B cell (primary cell): ENCODE measurements at regions not wholly inside any gene's neighbourhood (a gene's known extent, or its start where the extent isn't known, plus 50 kb on each side); places are given as distances from the start of the nearest gene placed in this dataset.

ENCODE experiments used
- ATAC-seq: fragments of 200-7000 bp; cut with Tn5 transposase; one replicate; pipeline ENCODE4 v1.10.0; 2021; ENCODE audit warnings: low read depth, mild to moderate bottlenecking, moderate number of reproducible peaks, moderate library complexity
- CTCF ChIA-PET: fragments of 350-600 bp; sonication (Branson Sonifier 250); formaldehyde crosslinking; loops from one replicate; lab custom pipeline; 2021; ENCODE audit warnings: antibody characterized with exemption, inconsistent platforms; lab: Charles Lee
- POLR2A ChIA-PET: fragments of 350-600 bp; sonication (Branson Sonifier 250); formaldehyde crosslinking; loops from one replicate; lab custom pipeline; 2021; ENCODE audit warnings: antibody characterized with exemption; lab: Charles Lee
- DNase-seq: peaks from one replicate; pipeline ENCODE4 v3.0.0; 2013
- H2AFZ ChIP-seq: 2 replicates; pipeline ENCODE4 v1.6.1; 2012; ENCODE audit warnings: mild to moderate bottlenecking, low read depth, low read length; ENCODE audit not compliant: insufficient read depth, poor library complexity, severe bottlenecking
- H3K27ac ChIP-seq, 2 donors: 1 replicate in 1 of 2; 2 replicates in 1 of 2; pipeline ENCODE4 v1.5.1; 2012 to 2013; ENCODE audit warnings: low read length in 2 of 2, mild to moderate bottlenecking in 2 of 2, moderate library complexity in 1 of 2
- H3K27me3 ChIP-seq, 4 experiments: fragments of 200-600 bp in 1 of 4; sonication (generic) in 1 of 4; replicated peaks in 1 of 4; 1 replicate in 2 of 4; 2 replicates in 2 of 4; pipeline versions ENCODE4 v1.6.1 to v1.7.0; 2013 to 2016; ENCODE audit warnings: low read length in 3 of 4, mild to moderate bottlenecking in 2 of 4, mixed read lengths in 1 of 4, moderate library complexity in 1 of 4; ENCODE audit not compliant: insufficient read depth in 4 of 4, control insufficient read depth in 3 of 4; ENCODE audit errors: control extremely low read depth in 1 of 4
- H3K36me3 ChIP-seq, 2 experiments: replicated peaks in 1 of 2; 1 replicate in 1 of 2; 2 replicates in 1 of 2; pipeline versions ENCODE4 v1.6.1 to v1.7.1; 2013; ENCODE audit warnings: low read length in 1 of 2; ENCODE audit not compliant: insufficient read depth in 2 of 2, control insufficient read depth in 1 of 2; ENCODE audit errors: control extremely low read depth in 1 of 2, extremely low read depth in 1 of 2
- H3K4me1 ChIP-seq, 2 donors: fragments of 200-600 bp in 1 of 2; sonication (generic) in 1 of 2; 1 replicate in 1 of 2; 2 replicates in 1 of 2; pipeline versions ENCODE4 v1.5.1 to v1.6.1; 2013 to 2017; ENCODE audit warnings: low read length in 2 of 2; ENCODE audit not compliant: control insufficient read depth in 2 of 2, insufficient read depth in 2 of 2
- H3K4me2 ChIP-seq: replicated peaks from 2 replicates; pipeline ENCODE3; 2012; ENCODE audit warnings: mild to moderate bottlenecking, low read depth, low read length; ENCODE audit not compliant: poor library complexity, severe bottlenecking
- H3K4me3 ChIP-seq, 5 experiments: fragments of 200-600 bp in 1 of 5; sonication (generic) in 1 of 5; 1 replicate in 3 of 5; 2 replicates in 2 of 5; pipeline versions ENCODE4 v1.5.1 to v1.7.0; 2011 to 2016; ENCODE audit warnings: low read length in 4 of 5, mild to moderate bottlenecking in 4 of 5, low read depth in 2 of 5, control low read depth in 1 of 5, moderate library complexity in 1 of 5; ENCODE audit not compliant: insufficient read depth in 1 of 5; ENCODE audit errors: control extremely low read depth in 1 of 5, extremely low read depth in 1 of 5
- H3K79me2 ChIP-seq: fragments of 200-600 bp; sonication (generic); one replicate; pipeline ENCODE4 v1.6.0; 2016; ENCODE audit warnings: low read length; ENCODE audit not compliant: control insufficient read depth, insufficient read depth
- H3K9ac ChIP-seq: fragments of 200-600 bp; sonication (generic); 2 replicates; pipeline ENCODE4 v1.6.1; 2017; ENCODE audit warnings: mild to moderate bottlenecking, low read length, moderate library complexity
- H3K9me3 ChIP-seq, 3 donors: one replicate each; pipeline versions ENCODE4 v1.6.1 to v1.7.1; 2013; ENCODE audit warnings: low read length in 2 of 3; ENCODE audit not compliant: control insufficient read depth in 2 of 3, insufficient read depth in 1 of 3; ENCODE audit errors: control extremely low read depth in 1 of 3
- H4K20me1 ChIP-seq: 2 replicates; pipeline ENCODE4 v1.6.0; 2012; ENCODE audit warnings: mild to moderate bottlenecking, low read length; ENCODE audit not compliant: insufficient read depth, control insufficient read depth, poor library complexity, severe bottlenecking
- H3K27ac Mint-ChIP-seq: one replicate; pipeline ENCODE4 v1.8.0; 2021; ENCODE audit warnings: mixed read lengths
- H3K27me3 Mint-ChIP-seq: one replicate; pipeline ENCODE4 v1.8.0; 2021; ENCODE audit warnings: mixed read lengths
- H3K4me1 Mint-ChIP-seq: one replicate; pipeline ENCODE4 v1.8.0; 2021; ENCODE audit warnings: mixed read lengths
- H3K4me3 Mint-ChIP-seq: one replicate; pipeline ENCODE4 v1.8.0; 2021; ENCODE audit warnings: mixed read lengths
- H3K9me3 Mint-ChIP-seq: one replicate; pipeline ENCODE4 v1.8.0; 2022; ENCODE audit warnings: mixed read lengths; ENCODE audit not compliant: insufficient read depth
- CTCF ChIP-seq: fragments of 200-600 bp; IDR thresholded peaks from one replicate; pipeline ENCODE4 v1.8.0; 2022; ENCODE audit warnings: antibody characterized with exemption, mild to moderate bottlenecking
- EZH2 ChIP-seq: IDR thresholded peaks from 2 replicates; pipeline ENCODE4 v1.6.1; 2012; ENCODE audit warnings: borderline replicate concordance, low read depth, mild to moderate bottlenecking, moderate library complexity, low read length; ENCODE audit not compliant: insufficient read depth, poor library complexity, severe bottlenecking
- WGBS: methylation state at CpG from one replicate; pipeline ENCODE4 v1.1.5; 2013; ENCODE audit warnings: missing lambda C conversion rate; ENCODE audit not compliant: insufficient coverage; 5-methylcytosine and 5-hydroxymethylcytosine counted together
- intact Hi-C: fragments of 100-400 bp; cut with micrococcal nuclease; formaldehyde crosslinking; loops from one replicate; pipeline ENCODE4 v1.10.0; 2022

DNA sequence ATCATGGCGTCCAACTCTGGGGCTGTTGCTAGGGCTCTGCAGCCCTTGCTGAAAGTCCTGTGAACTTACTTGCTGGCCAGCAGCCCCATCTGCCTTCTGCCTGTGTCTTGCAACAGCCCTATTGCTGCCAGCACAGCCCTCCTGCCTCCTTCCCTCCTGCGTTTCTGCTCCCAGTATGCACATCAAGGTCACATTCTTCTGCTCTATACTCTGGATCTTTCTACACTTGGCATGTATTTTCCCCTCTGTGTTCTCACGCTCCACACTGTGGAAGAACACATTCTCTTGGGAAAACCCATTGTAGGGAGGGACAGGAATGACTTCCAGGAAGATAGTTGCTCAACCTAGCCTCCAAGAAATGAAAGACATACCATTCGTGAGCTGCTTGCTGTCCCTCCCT is 80.9 kb upstream of the PHACTR2 start:
- Mint-ChIP-seq H3K27ac (no peak overlapping the region), H3K4me1 (peaks cover 12% of the 10 kb centered on the region), H3K9me3 (peaks cover 2% of the 10 kb centered on the region), H3K4me3 (no peak overlapping the region), H3K27me3 (no peaks in the 10 kb centered on the region)
- no peaks in the 10 kb centered on the region for H3K27me3 ChIP-seq
- no peak for DNase-seq
- intact Hi-C loops, result no loop called here
- no peaks in the 10 kb centered on the region for H4K20me1 ChIP-seq
- no peak overlapping the region for H2AFZ ChIP-seq
- TF ChIP-seq CTCF, result no peak
- H3K4me2 ChIP-seq, result no peak overlapping the region
- no peaks in the 10 kb centered on the region for H3K79me2 ChIP-seq
- peaks cover 5 to 6% of the 10 kb centered on the region in 2 donors for H3K4me1 ChIP-seq
- H3K27ac ChIP-seq, result no peak overlapping the region
- no peak overlapping the region for H3K9ac ChIP-seq
- no peak for ATAC-seq
- ChIA-PET CTCF (no interaction called here), POLR2A (no interaction called here)
- 96% methylated on average over 3 of the region's 4 CpGs for WGBS
- H3K4me3 ChIP-seq, result no peak overlapping the region
- peaks cover 0 to 5% (median 1%) of the 10 kb centered on the region in 3 donors for H3K9me3 ChIP-seq
- H3K36me3 ChIP-seq, result no peaks in the 10 kb centered on the region

DNA sequence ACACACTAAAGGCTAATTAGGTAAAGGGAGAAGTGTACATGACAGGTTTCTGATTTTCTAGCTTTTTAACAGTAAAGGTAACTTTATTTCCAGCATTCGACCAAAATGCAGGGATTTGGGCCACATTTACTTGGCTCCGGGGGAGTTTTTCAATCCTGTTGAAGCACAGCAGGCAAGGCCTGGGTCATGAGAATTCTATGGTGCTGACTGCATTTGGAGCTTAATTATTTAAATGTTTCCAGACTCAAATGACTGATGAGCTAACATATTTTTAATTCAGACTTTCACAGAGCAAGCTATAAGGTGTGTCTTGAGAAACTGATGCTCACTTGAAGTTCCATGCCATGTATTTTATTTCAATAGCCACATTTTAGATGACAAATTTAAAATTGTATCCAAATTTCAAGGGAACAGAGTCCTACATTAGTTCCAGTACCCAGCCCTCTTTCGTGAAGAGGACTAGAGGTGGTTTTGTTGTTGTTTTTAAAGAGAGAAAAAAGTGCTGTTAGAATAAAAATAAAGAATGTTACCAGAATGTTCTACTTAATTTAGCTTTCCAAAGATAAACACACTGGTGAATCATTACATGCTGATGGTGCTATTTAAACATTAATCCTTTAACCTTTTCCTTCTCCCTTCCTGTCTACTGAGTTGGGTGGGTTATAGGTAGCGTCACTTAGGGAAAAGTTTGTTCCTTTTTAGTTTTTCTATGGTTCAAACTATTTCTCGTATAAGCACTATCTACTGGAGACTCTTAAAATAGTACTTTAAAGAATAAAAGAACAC is 82.3 kb upstream of the PHACTR2 start:
- no peak overlapping the region for H3K27ac ChIP-seq

More for the DNA sequence above, 82.3 kb upstream of the PHACTR2 start:
- H3K9ac ChIP-seq, result no peak overlapping the region
- peaks cover 12% of the 10 kb centered on the region for H3K4me1 Mint-ChIP-seq
- no peak overlapping the region for H3K4me2 ChIP-seq
- H3K9me3 Mint-ChIP-seq, result peaks cover 2% of the 10 kb centered on the region
- CTCF ChIA-PET, result interaction anchor here (0.5 kb wide), 1 partner anchor 943 kb away, joined by 3 read pairs; no protein-coding TSS in a partner anchor
- intact Hi-C loops, result no loop called here
- H3K79me2 ChIP-seq, result no peaks in the 10 kb centered on the region
- POLR2A ChIA-PET, result no interaction called here
- no peaks in the 10 kb centered on the region for H3K27me3 Mint-ChIP-seq
- ATAC-seq, result no peak
- H3K4me1 ChIP-seq, result peaks cover 5 to 6% of the 10 kb centered on the region in 2 donors
- H3K36me3 ChIP-seq, result no peaks in the 10 kb centered on the region
- no peaks in the 10 kb centered on the region for H4K20me1 ChIP-seq
- no CpG with 5 or more reads among the region's 5 CpGs for WGBS
- H3K4me3 Mint-ChIP-seq, result no peak overlapping the region
- no peaks in the 10 kb centered on the region for H3K27me3 ChIP-seq
- peaks cover 0 to 5% (median 1%) of the 10 kb centered on the region in 3 donors for H3K9me3 ChIP-seq
- no peak overlapping the region for H3K4me3 ChIP-seq
- H3K27ac Mint-ChIP-seq, result no peak overlapping the region
- no peak for TF ChIP-seq CTCF
- TF ChIP-seq EZH2, result no peak
- no peak for DNase-seq
- no peak overlapping the region for H2AFZ ChIP-seq
